ENCODE measurements at regions not wholly inside any gene's neighbourhood (a gene's known extent, or its start where the extent isn't known, plus 50 kb on each side); places are given as distances from the start of the nearest gene placed in this dataset.

GRCh38 chr15:35822153-35822552, 276.2 kb upstream of the DPH6 start:
- H3K9me3 Mint-ChIP-seq, result no peaks in the 10 kb centered on the region
- no peak overlapping the region for H3K27ac Mint-ChIP-seq
- Histone ChIP-seq H3K9me3 (ENCODE audit: low read depth) (no peaks in the 10 kb centered on the region), H3K27me3 (no peaks in the 10 kb centered on the region), H3K27ac (no peak overlapping the region), H2AFZ (replicated peaks) (no peak overlapping the region), H3F3A (ENCODE audit: low read depth) (no peaks in the 10 kb centered on the region), H3K4me2 (no peak overlapping the region), H3K36me3 (no peaks in the 10 kb centered on the region), H4K20me1 (ENCODE audit: low read depth) (no peaks in the 10 kb centered on the region), H3K79me2 (ENCODE audit: low read depth) (no peaks in the 10 kb centered on the region), H3K4me3 (no peak overlapping the region), H3K4me1 (no peaks in the 10 kb centered on the region), H3K9ac (no peak overlapping the region)
- DNase-seq (ENCODE audit: low spot score), result no peak
- no peaks in the 10 kb centered on the region for H3K36me3 Mint-ChIP-seq
- TF ChIP-seq EZH2phosphoT487 (IDR thresholded peaks at IDR 0.05) (no peak), EZH2 (IDR thresholded peaks at IDR 0.05) (no peak), CTCF (IDR thresholded peaks at IDR 0.05) (no peak)
- H3K27me3 Mint-ChIP-seq (ENCODE audit: insufficient read depth, low read depth), result peaks cover 2% of the 10 kb centered on the region
- H3K4me3 Mint-ChIP-seq, result no peak overlapping the region
- H3K4me1 Mint-ChIP-seq, result no peaks in the 10 kb centered on the region

GRCh38 chr15:35827141-35827540, 281.2 kb upstream of the DPH6 start:
- Histone ChIP-seq H3K4me3 (no peak overlapping the region), H3K79me2 (ENCODE audit: low read depth) (no peaks in the 10 kb centered on the region), H3K27ac (no peak overlapping the region), H2AFZ (replicated peaks) (no peak overlapping the region), H3F3A (ENCODE audit: low read depth) (no peaks in the 10 kb centered on the region), H3K27me3 (no peaks in the 10 kb centered on the region), H3K9ac (no peak overlapping the region), H3K4me2 (no peak overlapping the region), H4K20me1 (ENCODE audit: low read depth) (no peaks in the 10 kb centered on the region), H3K36me3 (no peaks in the 10 kb centered on the region), H3K4me1 (no peaks in the 10 kb centered on the region), H3K9me3 (ENCODE audit: low read depth) (no peaks in the 10 kb centered on the region)
- no peak for DNase-seq (ENCODE audit: low spot score)
- TF ChIP-seq EZH2phosphoT487 (IDR thresholded peaks at IDR 0.05) (no peak), EZH2 (IDR thresholded peaks at IDR 0.05) (no peak), CTCF (IDR thresholded peaks at IDR 0.05) (no peak)
- Mint-ChIP-seq H3K9me3 (no peaks in the 10 kb centered on the region), H3K36me3 (no peaks in the 10 kb centered on the region), H3K4me1 (no peaks in the 10 kb centered on the region), H3K27me3 (ENCODE audit: insufficient read depth, low read depth) (no peaks in the 10 kb centered on the region), H3K27ac (no peak overlapping the region), H3K4me3 (no peak overlapping the region)

- H3K27ac ChIP-seq, result no peak overlapping the region
- no peak for TF ChIP-seq EZH2 (IDR thresholded peaks at IDR 0.05)
- TF ChIP-seq EZH2phosphoT487 (IDR thresholded peaks at IDR 0.05), result no peak
- no peak for TF ChIP-seq CTCF (IDR thresholded peaks at IDR 0.05)
- no peak overlapping the region for H3K4me2 ChIP-seq
- no peaks in the 10 kb centered on the region for H4K20me1 ChIP-seq (ENCODE audit: low read depth)
- no peaks in the 10 kb centered on the region for H3K9me3 Mint-ChIP-seq
- H3K4me3 Mint-ChIP-seq, result no peak overlapping the region
- H3K27ac Mint-ChIP-seq, result no peak overlapping the region
- H3K36me3 Mint-ChIP-seq, result no peaks in the 10 kb centered on the region
- H3K9ac ChIP-seq, result no peak overlapping the region
- no peaks in the 10 kb centered on the region for H3F3A ChIP-seq (ENCODE audit: low read depth)
- no peaks in the 10 kb centered on the region for H3K4me1 ChIP-seq
- no peak overlapping the region for H3K4me3 ChIP-seq
- no peaks in the 10 kb centered on the region for H3K27me3 Mint-ChIP-seq (ENCODE audit: insufficient read depth, low read depth)
- no peaks in the 10 kb centered on the region for H3K27me3 ChIP-seq
- H2AFZ ChIP-seq (replicated peaks), result no peak overlapping the region
- no peaks in the 10 kb centered on the region for H3K79me2 ChIP-seq (ENCODE audit: low read depth)
- no peak for DNase-seq (ENCODE audit: low spot score)
- H3K4me1 Mint-ChIP-seq, result no peaks in the 10 kb centered on the region
- H3K36me3 ChIP-seq, result no peaks in the 10 kb centered on the region
- H3K9me3 ChIP-seq (ENCODE audit: low read depth), result no peaks in the 10 kb centered on the region
Measured at GRCh38 chr15:35827911-35828310, 281.9 kb upstream of the DPH6 start.

- no peak overlapping the region for H3K4me3 Mint-ChIP-seq
- H3K36me3 Mint-ChIP-seq, result no peaks in the 10 kb centered on the region
- H3K4me1 ChIP-seq, result peaks cover under 1% of the 10 kb centered on the region
- H3K36me3 ChIP-seq, result no peaks in the 10 kb centered on the region
- H3K4me2 ChIP-seq, result no peak overlapping the region
- H3K27me3 ChIP-seq, result no peaks in the 10 kb centered on the region
- H2AFZ ChIP-seq (replicated peaks), result no peak overlapping the region
- DNase-seq (ENCODE audit: low spot score), result no peak
- no peaks in the 10 kb centered on the region for H3K27me3 Mint-ChIP-seq (ENCODE audit: insufficient read depth, low read depth)
- no peak overlapping the region for H3K27ac ChIP-seq
- no peak overlapping the region for H3K27ac Mint-ChIP-seq
- H3K4me1 Mint-ChIP-seq, result peaks cover 5% of the 10 kb centered on the region
- no peaks in the 10 kb centered on the region for H3K9me3 ChIP-seq (ENCODE audit: low read depth)
- H3K79me2 ChIP-seq (ENCODE audit: low read depth), result no peaks in the 10 kb centered on the region
- H4K20me1 ChIP-seq (ENCODE audit: low read depth), result no peaks in the 10 kb centered on the region
- no peaks in the 10 kb centered on the region for H3K9me3 Mint-ChIP-seq
- no peaks in the 10 kb centered on the region for H3F3A ChIP-seq (ENCODE audit: low read depth)
- no peak for TF ChIP-seq CTCF (IDR thresholded peaks at IDR 0.05)
- no peak for TF ChIP-seq EZH2 (IDR thresholded peaks at IDR 0.05)
- TF ChIP-seq EZH2phosphoT487 (IDR thresholded peaks at IDR 0.05), result no peak
- H3K9ac ChIP-seq, result no peak overlapping the region
- H3K4me3 ChIP-seq, result no peak overlapping the region
Measured at GRCh38 chr15:35833581-35833980, 287.6 kb upstream of the DPH6 start.

All from neural progenitor cell (in vitro differentiated cells).